ENCODE measurements at regions not wholly inside any gene's neighbourhood (a gene's known extent, or its start where the extent isn't known, plus 50 kb on each side); places are given as distances from the start of the nearest gene placed in this dataset.

DNA sequence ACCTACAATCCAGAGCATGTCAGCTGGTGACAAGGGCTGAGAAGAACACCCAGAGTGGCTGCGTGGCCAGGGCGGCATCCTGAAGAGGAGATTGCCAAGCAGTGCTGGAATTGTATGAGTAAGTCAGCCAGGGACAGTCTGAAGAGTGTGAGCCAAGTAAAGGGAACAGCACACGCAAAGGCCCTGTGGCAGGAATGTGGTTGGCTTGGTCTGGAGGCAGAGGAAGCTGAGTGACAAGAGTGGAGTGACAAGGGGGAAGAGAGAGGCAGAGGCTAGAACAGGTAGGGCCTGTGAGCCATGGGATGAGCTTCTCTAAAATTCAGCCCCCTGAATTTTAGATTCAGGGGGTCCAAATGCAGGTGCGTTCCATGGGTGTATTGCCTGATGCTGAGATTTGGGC lies 53.7 kb upstream of the UQCRFS1 start:
- intact Hi-C loops (cut with DNase I; ENCODE audit: low total_unique reads), result no loop called here
- no peaks in the 10 kb centered on the region for H3K36me3 ChIP-seq
- H3K9me3 ChIP-seq, result no peaks in the 10 kb centered on the region
- DNase-seq, result no peak
- TF ChIP-seq, protein P1, sequence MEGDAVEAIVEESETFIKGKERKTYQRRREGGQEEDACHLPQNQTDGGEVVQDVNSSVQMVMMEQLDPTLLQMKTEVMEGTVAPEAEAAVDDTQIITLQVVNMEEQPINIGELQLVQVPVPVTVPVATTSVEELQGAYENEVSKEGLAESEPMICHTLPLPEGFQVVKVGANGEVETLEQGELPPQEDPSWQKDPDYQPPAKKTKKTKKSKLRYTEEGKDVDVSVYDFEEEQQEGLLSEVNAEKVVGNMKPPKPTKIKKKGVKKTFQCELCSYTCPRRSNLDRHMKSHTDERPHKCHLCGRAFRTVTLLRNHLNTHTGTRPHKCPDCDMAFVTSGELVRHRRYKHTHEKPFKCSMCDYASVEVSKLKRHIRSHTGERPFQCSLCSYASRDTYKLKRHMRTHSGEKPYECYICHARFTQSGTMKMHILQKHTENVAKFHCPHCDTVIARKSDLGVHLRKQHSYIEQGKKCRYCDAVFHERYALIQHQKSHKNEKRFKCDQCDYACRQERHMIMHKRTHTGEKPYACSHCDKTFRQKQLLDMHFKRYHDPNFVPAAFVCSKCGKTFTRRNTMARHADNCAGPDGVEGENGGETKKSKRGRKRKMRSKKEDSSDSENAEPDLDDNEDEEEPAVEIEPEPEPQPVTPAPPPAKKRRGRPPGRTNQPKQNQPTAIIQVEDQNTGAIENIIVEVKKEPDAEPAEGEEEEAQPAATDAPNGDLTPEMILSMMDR (IDR thresholded peaks at IDR 0.05), result no peak
- TF ChIP-seq EP300 (IDR thresholded peaks at IDR 0.05; ENCODE audit: low read depth) (no peak), POLR2AphosphoS5 (IDR thresholded peaks at IDR 0.05) (no peak), POLR2A (IDR thresholded peaks at IDR 0.05) (no peak)
- in situ Hi-C loops (cut with MboI; ENCODE audit: low pct_ligation_motif_present in 1 of 4, low pct_unique_long_range_greater_than_20kb in 1 of 4, low sequenced_read_pairs in 3 of 4), result loop anchor here (25.0 kb wide), 1 partner anchor 529 kb away; no protein-coding TSS in a partner anchor
- H3K27me3 ChIP-seq, result peaks cover 12% of the 10 kb centered on the region
- H3K27ac ChIP-seq, result no peak overlapping the region
- no peaks in the 10 kb centered on the region for H3K4me1 ChIP-seq
- H3K4me3 ChIP-seq, result no peak overlapping the region
- 70% methylated on average over 4 of the region's 4 CpGs; no CpG with 5 or more reads in 1 of the 2 donors for WGBS, 2 donors (ENCODE audit: low coverage in 1 of 2)

DNA sequence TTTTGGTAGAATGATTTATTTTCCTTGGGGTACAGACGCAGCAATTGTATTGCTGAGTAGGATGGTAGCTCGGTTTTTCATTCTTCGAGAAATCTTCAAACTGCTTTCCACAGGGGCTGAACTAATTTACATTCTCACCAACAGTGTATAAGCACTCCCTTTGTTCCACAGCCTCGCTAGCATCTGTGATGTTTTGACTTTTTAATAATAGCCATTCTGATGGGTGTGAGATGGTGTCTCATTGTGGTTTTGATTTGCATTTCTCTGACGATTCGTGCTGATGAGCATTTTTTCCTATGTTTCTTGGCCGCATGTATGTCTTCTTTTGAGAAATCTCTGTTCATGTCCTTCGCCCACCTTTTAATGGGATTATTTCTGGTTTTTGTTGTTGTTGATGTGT lies 54.8 kb upstream of the UQCRFS1 start:
- DNase-seq, result no peak
- no peaks in the 10 kb centered on the region for H3K36me3 ChIP-seq
- H3K4me3 ChIP-seq, result no peak overlapping the region
- peaks cover 12% of the 10 kb centered on the region for H3K27me3 ChIP-seq
- intact Hi-C loops (cut with DNase I; ENCODE audit: low total_unique reads) (no loop called here), in situ Hi-C loops (cut with MboI; ENCODE audit: low pct_ligation_motif_present in 1 of 4, low pct_unique_long_range_greater_than_20kb in 1 of 4, low sequenced_read_pairs in 3 of 4) (loop anchor here (25.0 kb wide), 1 partner anchor 530 kb away; no protein-coding TSS in a partner anchor)
- 75 to 89% methylated on average over 4 to 8 of the region's 8 CpGs for WGBS, 2 donors (ENCODE audit: low coverage in 1 of 2)
- no peak overlapping the region for H3K27ac ChIP-seq
- no peaks in the 10 kb centered on the region for H3K4me1 ChIP-seq
- no peaks in the 10 kb centered on the region for H3K9me3 ChIP-seq
- TF ChIP-seq, protein P1 (IDR thresholded peaks at IDR 0.05), result no peak
- TF ChIP-seq EP300 (IDR thresholded peaks at IDR 0.05; ENCODE audit: low read depth), result no peak
- no peak for TF ChIP-seq POLR2AphosphoS5 (IDR thresholded peaks at IDR 0.05)
- no peak for TF ChIP-seq POLR2A (IDR thresholded peaks at IDR 0.05)

DNA sequence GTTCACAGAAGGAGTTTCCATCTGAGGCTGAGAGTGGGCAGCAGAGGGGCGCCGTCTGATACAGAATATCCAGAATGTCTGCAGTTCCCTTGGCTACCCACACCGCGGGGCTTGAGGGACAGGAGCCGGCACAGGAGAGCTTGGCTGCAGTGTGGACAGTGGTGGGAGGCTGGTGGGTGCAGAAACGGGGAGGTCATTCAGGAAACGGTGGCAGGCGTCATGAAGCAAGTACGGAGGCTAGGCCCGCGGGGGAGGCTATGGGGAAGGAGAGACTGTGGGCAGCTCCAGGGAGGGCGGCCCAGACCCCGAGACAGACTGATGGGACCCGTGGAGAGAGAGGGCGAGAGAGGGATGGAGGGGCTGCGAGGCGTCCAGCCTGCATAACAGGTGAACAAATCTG lies 55.2 kb upstream of the UQCRFS1 start:
- peaks cover 12% of the 10 kb centered on the region for H3K27me3 ChIP-seq
- 90 to 93% methylated on average over 3 to 17 of the region's 17 CpGs for WGBS, 2 donors (ENCODE audit: low coverage in 1 of 2)
- H3K4me3 ChIP-seq, result no peak overlapping the region
- no peaks in the 10 kb centered on the region for H3K4me1 ChIP-seq
- DNase-seq, result no peak
- TF ChIP-seq EP300 (IDR thresholded peaks at IDR 0.05; ENCODE audit: low read depth) (no peak), POLR2AphosphoS5 (IDR thresholded peaks at IDR 0.05) (no peak), POLR2A (IDR thresholded peaks at IDR 0.05) (no peak)
- TF ChIP-seq, protein P1 (IDR thresholded peaks at IDR 0.05), result no peak
- H3K27ac ChIP-seq, result no peak overlapping the region
- in situ Hi-C loops (cut with MboI; ENCODE audit: low pct_ligation_motif_present in 1 of 4, low pct_unique_long_range_greater_than_20kb in 1 of 4, low sequenced_read_pairs in 3 of 4) (loop anchor here (25.0 kb wide), 1 partner anchor 531 kb away; no protein-coding TSS in a partner anchor), intact Hi-C loops (cut with DNase I; ENCODE audit: low total_unique reads) (no loop called here)
- H3K36me3 ChIP-seq, result no peaks in the 10 kb centered on the region
- no peaks in the 10 kb centered on the region for H3K9me3 ChIP-seq

DNA sequence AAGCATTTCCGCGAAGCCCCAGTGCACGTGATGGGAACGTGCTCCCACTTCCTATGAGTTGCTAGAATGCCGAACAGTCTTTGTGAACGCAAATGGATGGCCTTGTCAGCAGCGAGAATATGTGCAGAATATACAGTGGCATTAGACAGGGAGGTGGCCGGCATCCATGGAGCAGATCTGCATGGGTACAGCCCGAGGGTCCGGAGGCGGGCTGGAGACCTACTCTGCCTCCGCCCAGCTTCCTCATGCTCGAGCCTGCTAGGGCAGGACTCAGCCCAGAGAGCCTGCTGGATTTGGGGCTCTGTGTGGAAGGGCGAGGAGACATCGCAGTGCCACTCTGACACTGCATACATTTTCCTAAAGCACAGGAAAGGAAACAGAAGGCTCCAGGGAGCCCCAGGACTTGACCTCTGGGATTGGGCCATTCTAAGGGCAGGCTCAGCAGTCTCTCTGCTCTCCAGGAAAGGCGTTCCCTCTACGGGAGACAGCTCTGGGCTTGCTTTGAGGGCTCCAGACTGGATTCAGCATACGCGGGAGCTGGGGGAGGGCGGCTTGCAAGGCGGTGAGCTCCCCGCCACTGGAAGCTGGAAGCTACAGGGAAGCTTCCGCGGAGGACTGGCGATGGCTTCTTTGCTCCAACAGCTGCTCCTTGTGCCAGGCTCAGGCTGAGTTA lies 55.9 kb upstream of the UQCRFS1 start:
- H3K36me3 ChIP-seq, result no peaks in the 10 kb centered on the region
- no peak overlapping the region for H3K4me3 ChIP-seq
- intact Hi-C loops (cut with DNase I; ENCODE audit: low total_unique reads), result no loop called here
- no peak for DNase-seq
- no peaks in the 10 kb centered on the region for H3K9me3 ChIP-seq
- 53 to 68% methylated on average over 5 to 24 of the region's 25 CpGs for WGBS, 2 donors (ENCODE audit: low coverage in 1 of 2)
- no peaks in the 10 kb centered on the region for H3K4me1 ChIP-seq
- no peak for TF ChIP-seq POLR2A (IDR thresholded peaks at IDR 0.05)
- in situ Hi-C loops (cut with MboI; ENCODE audit: low pct_ligation_motif_present in 1 of 4, low pct_unique_long_range_greater_than_20kb in 1 of 4, low sequenced_read_pairs in 3 of 4), result loop anchor here (25.0 kb wide), 1 partner anchor 532 kb away; no protein-coding TSS in a partner anchor
- H3K27ac ChIP-seq, result no peak overlapping the region
- H3K27me3 ChIP-seq, result peaks cover 12% of the 10 kb centered on the region
